Liver (tissue), 8 donors: ENCODE measurements at regions not wholly inside any gene's neighbourhood (a gene's known extent, or its start where the extent isn't known, plus 50 kb on each side); places are given as distances from the start of the nearest gene placed in this dataset.

ENCODE experiments used
- DNase-seq: peaks from one replicate; pipeline ENCODE4 v3.0.0-alpha.2; 2017; ENCODE audit warnings: low spot score
- H3K27ac ChIP-seq, 2 donors: one replicate each; pipeline ENCODE4 v1.7.0; 2013; ENCODE audit warnings: inconsistent platforms in 2 of 2, low read length in 2 of 2, control low read depth in 1 of 2, low read depth in 1 of 2, mild to moderate bottlenecking in 1 of 2
- H3K27me3 ChIP-seq, 4 donors: one replicate each; pipeline versions ENCODE4 v1.6.1 to v1.7.0; 2013; ENCODE audit warnings: low read length in 3 of 4, inconsistent platforms in 1 of 4, mild to moderate bottlenecking in 1 of 4, moderate library complexity in 1 of 4; ENCODE audit not compliant: control insufficient read depth in 4 of 4, insufficient read depth in 4 of 4
- H3K36me3 ChIP-seq, 4 donors: one replicate each; pipeline versions ENCODE4 v1.6.1 to v1.7.0; 2013; ENCODE audit warnings: low read length in 3 of 4, mild to moderate bottlenecking in 3 of 4, low read depth in 1 of 4, moderate library complexity in 1 of 4; ENCODE audit not compliant: control insufficient read depth in 4 of 4, insufficient read depth in 3 of 4
- H3K4me1 ChIP-seq, 4 donors: one replicate each; pipeline versions ENCODE4 v1.6.1 to v1.7.0; 2013; ENCODE audit warnings: low read length in 3 of 4, mild to moderate bottlenecking in 3 of 4, moderate library complexity in 1 of 4; ENCODE audit not compliant: control insufficient read depth in 4 of 4, insufficient read depth in 4 of 4
- H3K4me3 ChIP-seq, 3 donors: one replicate each; pipeline versions ENCODE4 v1.6.1 to v1.7.0; 2013; ENCODE audit warnings: low read length in 3 of 3, control low read depth in 1 of 3, low read depth in 1 of 3, mild to moderate bottlenecking in 1 of 3
- H3K9ac ChIP-seq, 2 donors: one replicate each; pipeline ENCODE4 v1.7.0; 2013; ENCODE audit warnings: low read length in 2 of 2, mild to moderate bottlenecking in 2 of 2, moderate library complexity in 2 of 2, control low read depth in 1 of 2, low read depth in 1 of 2
- H3K9me3 ChIP-seq, 4 donors: one replicate each; pipeline versions ENCODE4 v1.6.1 to v1.7.0; 2013; ENCODE audit warnings: low read length in 3 of 4; ENCODE audit not compliant: control insufficient read depth in 4 of 4
- ATF3 ChIP-seq: IDR thresholded peaks from 2 replicates; pipeline ENCODE4 v1.6.1; 2016; ENCODE audit warnings: antibody characterized with exemption
- CTCF ChIP-seq: fragments of 150-350 bp; IDR thresholded peaks from 2 replicates; pipeline ENCODE4 v1.5.1; 2017; ENCODE audit warnings: improper control_type of control experiment, low read depth, low read length; ENCODE audit not compliant: missing input control
- EGR1 ChIP-seq, 2 donors: IDR thresholded peaks; 2 replicates each; pipeline ENCODE4 v1.6.1; 2016 to 2018; ENCODE audit warnings: antibody characterized with exemption in 2 of 2, low read depth in 2 of 2
- FOXA1 ChIP-seq: IDR thresholded peaks from 2 replicates; pipeline ENCODE4 v1.6.1; 2016; ENCODE audit warnings: antibody characterized with exemption
- FOXA2 ChIP-seq: IDR thresholded peaks from 2 replicates; pipeline ENCODE4 v1.6.1; 2016; ENCODE audit warnings: antibody characterized with exemption
- GABPA ChIP-seq, 2 donors: IDR thresholded peaks in 1 of 2; conservative IDR thresholded peaks in 1 of 2; 2 replicates each; pipeline ENCODE4 v1.6.1; 2016; ENCODE audit warnings: antibody characterized with exemption in 2 of 2, mild to moderate bottlenecking in 1 of 2, moderate library complexity in 1 of 2
- HNF4A ChIP-seq, 2 donors: conservative IDR thresholded peaks; 2 replicates each; pipeline ENCODE4 v1.6.1; 2016; ENCODE audit warnings: antibody characterized with exemption in 2 of 2, mild to moderate bottlenecking in 2 of 2
- HNF4G ChIP-seq: IDR thresholded peaks from 2 replicates; pipeline ENCODE4 v1.6.1; 2016; ENCODE audit warnings: antibody characterized with exemption
- JUND ChIP-seq, 2 donors: IDR thresholded peaks; 2 replicates each; pipeline ENCODE4 v1.6.1; 2016; ENCODE audit warnings: antibody characterized with exemption in 2 of 2
- MAX ChIP-seq: IDR thresholded peaks from 2 replicates; pipeline ENCODE4 v1.6.1; 2016; ENCODE audit warnings: antibody characterized with exemption
- NR2F2 ChIP-seq: IDR thresholded peaks from 2 replicates; pipeline ENCODE4 v1.6.1; 2016; ENCODE audit warnings: antibody characterized with exemption
- RAD21 ChIP-seq, 2 donors: IDR thresholded peaks; 2 replicates each; pipeline ENCODE4 v1.6.1; 2016; ENCODE audit warnings: antibody characterized with exemption in 2 of 2, mild to moderate bottlenecking in 2 of 2
- REST ChIP-seq: IDR thresholded peaks from 2 replicates; pipeline ENCODE4 v1.6.1; 2016; ENCODE audit warnings: antibody characterized with exemption, mild to moderate bottlenecking
- RXRA ChIP-seq, 2 donors: IDR thresholded peaks; 2 replicates each; pipeline ENCODE4 v1.6.1; 2017 to 2018; ENCODE audit warnings: antibody characterized with exemption in 2 of 2, mild to moderate bottlenecking in 1 of 2
- SP1 ChIP-seq: IDR thresholded peaks from 2 replicates; pipeline ENCODE4 v1.6.1; 2018; ENCODE audit warnings: antibody characterized with exemption, mild to moderate bottlenecking
- TAF1 ChIP-seq: conservative IDR thresholded peaks from 2 replicates; pipeline ENCODE4 v1.6.1; 2016; ENCODE audit warnings: antibody characterized with exemption, mild to moderate bottlenecking
- YY1 ChIP-seq: IDR thresholded peaks from 2 replicates; pipeline ENCODE4 v1.6.1; 2016; ENCODE audit warnings: antibody characterized with exemption, mild to moderate bottlenecking
- ZBTB33 ChIP-seq: IDR thresholded peaks from 2 replicates; pipeline ENCODE4 v1.6.1; 2016; ENCODE audit warnings: antibody characterized with exemption
- WGBS: extraction: QIAGEN DNeasy Blood & Tissue Kit; methylation state at CpG from one replicate; pipeline ENCODE4 v1.1.7; 2013; 5-methylcytosine and 5-hydroxymethylcytosine counted together
- donor health status: healthy.
- donor health status: healthy.
- donor health status: healthy.
- donor health status: healthy.
- donor health status: healthy.

- DNase-seq = no peak
- TF ChIP-seq EGR1 (IDR thresholded peaks at IDR 0.05; ENCODE audit: low read depth in 2 of 2) (no peak), ZBTB33 (no peak), HNF4A (conservative IDR thresholded peaks at IDR 0.05) (no peak), TAF1 (no peak), REST (no peak), ATF3 (no peak), MAX (no peak), FOXA2 (no peak), GABPA (IDR thresholded peaks at IDR 0.05 in 1 of 2, conservative IDR thresholded peaks at IDR 0.05 in 1 of 2) (no peak), RXRA (IDR thresholded peaks at IDR 0.05) (no peak), JUND (IDR thresholded peaks at IDR 0.05) (no peak), CTCF (no peak), FOXA1 (no peak), HNF4G (no peak), YY1 (no peak), SP1 (no peak), NR2F2 (no peak), RAD21 (IDR thresholded peaks at IDR 0.05) (no peak)
- WGBS = 68% methylated on average over 2 of the region's 2 CpGs
Measured at GRCh38 chr2:529852-530251, 147.4 kb downstream of the TMEM18 start.

GRCh38 chr2:529424-529823 is 147.8 kb downstream of the TMEM18 start:
- Histone ChIP-seq H3K36me3 (no peaks in the 10 kb centered on the region), H3K27ac (no peak overlapping the region), H3K4me1 (no peaks in the 10 kb centered on the region), H3K27me3 (peaks cover 0 to 7% (median 0%) of the 10 kb centered on the region in 4 donors), H3K4me3 (no peak overlapping the region), H3K9ac (no peak overlapping the region), H3K9me3 (peaks cover 0 to 2% (median under 1%) of the 10 kb centered on the region in 4 donors)
- WGBS = 3% methylated on average over 2 of the region's 2 CpGs
- TF ChIP-seq JUND (IDR thresholded peaks at IDR 0.05) (no peak), RXRA (IDR thresholded peaks at IDR 0.05) (no peak), CTCF (no peak), FOXA2 (no peak), ZBTB33 (no peak), EGR1 (IDR thresholded peaks at IDR 0.05; ENCODE audit: low read depth in 2 of 2) (no peak), YY1 (no peak), HNF4G (no peak), MAX (no peak), SP1 (no peak), TAF1 (no peak), RAD21 (IDR thresholded peaks at IDR 0.05) (no peak)
- no peak for DNase-seq

More at GRCh38 chr2:529852-530251, 147.4 kb downstream of the TMEM18 start:
- Histone ChIP-seq H3K4me3 (no peak overlapping the region), H3K9me3 (peaks cover 0 to 2% (median under 1%) of the 10 kb centered on the region in 4 donors), H3K9ac (no peak overlapping the region), H3K36me3 (no peaks in the 10 kb centered on the region), H3K27me3 (peaks cover 0 to 7% (median 0%) of the 10 kb centered on the region in 4 donors), H3K4me1 (no peaks in the 10 kb centered on the region), H3K27ac (no peak overlapping the region)
